ENCODE measurements at regions not wholly inside any gene's neighbourhood (a gene's known extent, or its start where the extent isn't known, plus 50 kb on each side); places are given as distances from the start of the nearest gene placed in this dataset.

DNA sequence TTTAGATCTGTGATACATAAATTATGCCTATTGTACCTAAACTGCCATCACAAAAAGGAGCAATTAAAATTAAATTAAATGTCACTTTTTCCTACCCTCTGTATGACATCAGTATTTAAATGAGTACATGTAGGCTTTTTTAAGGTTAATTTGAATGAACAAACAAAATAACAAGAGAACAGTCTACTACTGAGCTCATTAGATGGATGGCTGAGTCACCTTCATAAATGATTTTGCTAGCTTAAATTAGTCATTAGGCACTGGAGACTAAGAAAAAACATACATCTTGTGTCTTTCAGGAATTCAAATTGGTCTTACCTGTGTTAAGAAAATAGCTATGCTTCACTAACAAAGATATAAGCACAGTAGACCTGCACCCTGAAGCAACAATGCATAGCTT, 153.6 kb downstream of the RCN1 start:
- Histone ChIP-seq H3K27me3 (ENCODE audit: control insufficient read depth in 2 of 2, insufficient read depth in 2 of 2, low read length in 2 of 2) (no peaks in the 10 kb centered on the region), H4K20me1 (ENCODE audit: insufficient read depth, low read length) (no peaks in the 10 kb centered on the region), H3K4me2 (replicated peaks; ENCODE audit: extremely low read depth, low read length, poor library complexity, severe bottlenecking) (no peak overlapping the region), H3K4me1 (ENCODE audit: control insufficient read depth in 1 of 2, insufficient read depth in 2 of 2, low read length in 2 of 2) (no peaks in the 10 kb centered on the region), H2AFZ (ENCODE audit: insufficient read depth, low read depth, low read length, poor library complexity, severe bottlenecking) (no peak overlapping the region), H3K79me2 (ENCODE audit: insufficient read depth, low read length) (no peaks in the 10 kb centered on the region), H3K27ac (ENCODE audit: low read depth in 1 of 2, low read length in 2 of 2) (no peak overlapping the region), H3K4me3 (replicated peaks in 1 of 3; ENCODE audit: low read depth in 2 of 3, low read length in 3 of 3) (no peak overlapping the region), H3K9me3 (replicated peaks in 1 of 2; ENCODE audit: control insufficient read depth in 1 of 2, insufficient read depth in 1 of 2, low read length in 2 of 2) (no peaks in the 10 kb centered on the region), H3K9ac (ENCODE audit: insufficient read depth, low read length, poor library complexity, severe bottlenecking) (no peak overlapping the region), H3K36me3 (replicated peaks in 1 of 2; ENCODE audit: control insufficient read depth in 1 of 2, insufficient read depth in 2 of 2, low read length in 2 of 2) (no peaks in the 10 kb centered on the region)
- H3K4me3 Mint-ChIP-seq: no peak overlapping the region
- intact Hi-C loops (cut with micrococcal nuclease): no loop called here
- no peaks in the 10 kb centered on the region for H3K36me3 Mint-ChIP-seq
- TF ChIP-seq, protein P1, sequence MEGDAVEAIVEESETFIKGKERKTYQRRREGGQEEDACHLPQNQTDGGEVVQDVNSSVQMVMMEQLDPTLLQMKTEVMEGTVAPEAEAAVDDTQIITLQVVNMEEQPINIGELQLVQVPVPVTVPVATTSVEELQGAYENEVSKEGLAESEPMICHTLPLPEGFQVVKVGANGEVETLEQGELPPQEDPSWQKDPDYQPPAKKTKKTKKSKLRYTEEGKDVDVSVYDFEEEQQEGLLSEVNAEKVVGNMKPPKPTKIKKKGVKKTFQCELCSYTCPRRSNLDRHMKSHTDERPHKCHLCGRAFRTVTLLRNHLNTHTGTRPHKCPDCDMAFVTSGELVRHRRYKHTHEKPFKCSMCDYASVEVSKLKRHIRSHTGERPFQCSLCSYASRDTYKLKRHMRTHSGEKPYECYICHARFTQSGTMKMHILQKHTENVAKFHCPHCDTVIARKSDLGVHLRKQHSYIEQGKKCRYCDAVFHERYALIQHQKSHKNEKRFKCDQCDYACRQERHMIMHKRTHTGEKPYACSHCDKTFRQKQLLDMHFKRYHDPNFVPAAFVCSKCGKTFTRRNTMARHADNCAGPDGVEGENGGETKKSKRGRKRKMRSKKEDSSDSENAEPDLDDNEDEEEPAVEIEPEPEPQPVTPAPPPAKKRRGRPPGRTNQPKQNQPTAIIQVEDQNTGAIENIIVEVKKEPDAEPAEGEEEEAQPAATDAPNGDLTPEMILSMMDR (IDR thresholded peaks at IDR 0.05): no peak
- no peak overlapping the region for H3K27ac Mint-ChIP-seq
- H3K9me3 Mint-ChIP-seq: peaks cover 0 to 2% (median 0%) of the 10 kb centered on the region in 7 donors
- DNase-seq: no peak
- peaks cover 0 to 3% (median 0%) of the 10 kb centered on the region in 3 donors for H3K27me3 Mint-ChIP-seq (ENCODE audit: low read depth in 3 of 3)
- H3K4me1 Mint-ChIP-seq: no peaks in the 10 kb centered on the region

DNA sequence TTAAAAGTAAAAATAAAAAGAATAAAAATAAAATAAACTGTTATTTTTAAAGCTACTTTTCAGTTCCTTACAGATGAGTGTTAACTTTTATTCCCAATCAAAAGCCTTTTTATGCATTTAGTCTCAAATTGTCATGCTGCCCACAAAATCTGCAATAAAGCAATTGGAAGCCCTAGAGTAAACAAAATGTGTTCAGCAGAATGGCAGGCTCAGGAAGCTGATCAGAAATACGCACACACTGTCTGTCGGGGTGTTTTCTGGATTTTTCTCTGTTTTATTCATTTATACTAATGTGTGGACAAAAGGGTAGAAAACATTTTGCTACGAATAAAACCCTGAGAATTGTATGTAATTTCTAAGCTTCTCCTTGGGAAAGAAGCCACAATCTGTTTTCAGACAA, 162.8 kb downstream of the RCN1 start:
- TF ChIP-seq, protein P1 (IDR thresholded peaks at IDR 0.05): no peak
- WGBS (ENCODE audit: insufficient coverage): no CpG with 5 or more reads among the region's 3 CpGs

More for the DNA sequence above, 162.8 kb downstream of the RCN1 start:
- no peak overlapping the region for H3K4me3 ChIP-seq (replicated peaks in 1 of 3; ENCODE audit: low read depth in 2 of 3, low read length in 3 of 3)
- H3K36me3 ChIP-seq (replicated peaks in 1 of 2; ENCODE audit: control insufficient read depth in 1 of 2, insufficient read depth in 2 of 2, low read length in 2 of 2): no peaks in the 10 kb centered on the region
- no peak overlapping the region for H3K4me2 ChIP-seq (replicated peaks; ENCODE audit: extremely low read depth, low read length, poor library complexity, severe bottlenecking)
- no peak for DNase-seq
- no peaks in the 10 kb centered on the region for H3K9me3 Mint-ChIP-seq
- intact Hi-C loops (cut with micrococcal nuclease): no loop called here
- H3K27ac ChIP-seq (ENCODE audit: low read depth in 1 of 2, low read length in 2 of 2): no peak overlapping the region
- H3K4me1 ChIP-seq (ENCODE audit: control insufficient read depth in 1 of 2, insufficient read depth in 2 of 2, low read length in 2 of 2): no peaks in the 10 kb centered on the region
- H2AFZ ChIP-seq (ENCODE audit: insufficient read depth, low read depth, low read length, poor library complexity, severe bottlenecking): no peak overlapping the region
- no peaks in the 10 kb centered on the region for H3K36me3 Mint-ChIP-seq
- no peaks in the 10 kb centered on the region for H3K79me2 ChIP-seq (ENCODE audit: insufficient read depth, low read length)
- no peaks in the 10 kb centered on the region for H3K27me3 ChIP-seq (ENCODE audit: control insufficient read depth in 2 of 2, insufficient read depth in 2 of 2, low read length in 2 of 2)
- no peak overlapping the region for H3K9ac ChIP-seq (ENCODE audit: insufficient read depth, low read length, poor library complexity, severe bottlenecking)
- no peak overlapping the region for H3K27ac Mint-ChIP-seq
- no peaks in the 10 kb centered on the region for H4K20me1 ChIP-seq (ENCODE audit: insufficient read depth, low read length)
- H3K4me3 Mint-ChIP-seq: no peak overlapping the region
- peaks cover 2% of the 10 kb centered on the region for H3K4me1 Mint-ChIP-seq
- H3K9me3 ChIP-seq (replicated peaks in 1 of 2; ENCODE audit: control insufficient read depth in 1 of 2, insufficient read depth in 1 of 2, low read length in 2 of 2): no peaks in the 10 kb centered on the region
- H3K27me3 Mint-ChIP-seq (ENCODE audit: low read depth in 3 of 3): peaks cover 0 to 2% (median 0%) of the 10 kb centered on the region in 3 donors
